Pons (tissue), 1 donor: ENCODE measurements at regions not wholly inside any gene's neighbourhood (a gene's known extent, or its start where the extent isn't known, plus 50 kb on each side); places are given as distances from the start of the nearest gene placed in this dataset.
"Not testable (repeated sequence)": the region's sequence is repeated elsewhere in the genome, so short reads cannot be mapped to it uniquely, and the experiment has no call there.

ENCODE experiments used
- DNase-seq: peaks from one replicate; pipeline ENCODE4 v3.0.0-alpha.2; 2016; ENCODE audit warnings: low spot score

DNA sequence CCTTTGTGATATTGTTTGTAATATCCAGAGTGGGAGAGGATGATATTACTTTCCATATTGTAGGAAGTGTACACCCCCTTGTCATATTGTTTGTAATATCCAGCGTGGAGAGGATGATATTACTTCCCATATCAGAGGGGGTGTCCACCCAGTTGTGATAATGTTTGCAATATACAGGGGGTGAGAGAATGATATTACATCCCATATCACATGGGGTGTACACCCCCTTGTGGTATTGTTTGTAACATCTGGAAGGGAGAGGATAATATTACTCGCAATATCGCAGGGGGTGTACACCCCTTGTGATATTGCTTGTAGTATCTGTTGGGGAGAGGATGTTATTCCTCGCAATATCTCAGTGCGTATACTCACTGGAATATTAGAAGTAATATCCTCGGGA lies 61.5 kb downstream of the PRSS23 start:
- no peak for DNase-seq

- no peak for DNase-seq
Measured at GRCh38 chr11:86863476-86863875, 63.1 kb downstream of the PRSS23 start.

GRCh38 chr11:86865436-86865835 lies 65.1 kb downstream of the PRSS23 start:
- no peak for DNase-seq

GRCh38 chr11:86869531-86869930 lies 69.2 kb downstream of the PRSS23 start:
- no peak for DNase-seq

- DNase-seq: peak; percentile 65
Measured at GRCh38 chr11:86869966-86870570, 69.7 kb downstream of the PRSS23 start.

DNA sequence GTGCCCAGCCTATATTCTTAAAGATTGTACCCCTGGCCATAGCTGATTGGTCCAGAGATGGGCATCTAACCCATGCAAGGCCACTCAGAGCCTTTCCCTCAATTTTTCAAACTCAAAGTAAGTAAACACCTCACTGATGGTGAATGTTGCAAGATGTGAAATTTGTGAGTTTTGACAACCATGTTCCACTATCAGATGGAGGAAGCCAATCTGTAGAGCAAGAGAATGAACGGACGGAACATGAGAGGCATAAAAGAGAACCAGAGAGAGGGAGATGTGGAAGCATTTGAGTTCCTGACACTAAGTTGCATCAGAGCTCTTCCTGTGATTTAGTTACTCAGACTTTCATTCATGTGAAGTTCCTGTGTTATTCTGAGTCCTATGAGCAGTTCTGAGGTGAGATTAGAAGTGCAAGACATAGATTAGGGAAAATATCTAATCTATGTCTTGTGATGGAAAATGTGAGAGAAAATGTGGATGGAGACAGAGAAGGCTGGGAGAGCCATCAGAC lies 73.3 kb downstream of the PRSS23 start:
- no peak for DNase-seq

DNA sequence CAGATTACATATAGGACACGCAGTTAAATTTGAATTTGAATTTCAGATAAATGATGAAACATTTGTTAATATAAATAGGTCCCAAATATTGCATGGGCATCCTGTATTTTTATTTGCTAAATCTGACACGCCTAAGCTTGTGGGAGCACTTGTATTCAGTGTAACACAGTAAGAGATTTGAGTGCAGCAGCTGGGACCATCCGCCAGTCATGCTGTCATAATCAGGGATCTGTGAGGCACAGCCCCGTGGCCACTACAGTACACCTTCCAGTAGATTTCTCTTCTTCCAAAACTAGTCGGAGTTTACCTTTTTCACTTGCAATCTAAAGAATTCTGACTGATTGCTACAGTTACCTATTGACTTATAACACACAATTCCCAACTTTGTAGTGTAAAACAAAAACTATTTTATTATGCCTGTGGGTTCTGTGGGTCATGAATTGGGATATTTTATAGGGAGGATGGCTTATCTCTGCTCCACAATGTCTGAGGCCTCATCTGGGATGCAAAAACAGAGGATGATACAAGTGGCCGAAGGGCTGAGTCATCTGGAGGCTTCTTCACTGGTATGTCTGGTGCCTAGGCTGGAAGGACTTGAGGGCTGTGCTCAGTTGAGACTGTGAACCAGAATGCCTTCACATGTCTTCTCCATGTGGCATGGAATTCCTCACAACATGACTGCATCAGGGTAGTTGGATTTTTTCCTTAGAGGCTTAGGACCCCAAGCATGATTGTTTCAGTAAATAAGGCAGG lies 74.1 kb downstream of the PRSS23 start:
- DNase-seq: no peak

DNA sequence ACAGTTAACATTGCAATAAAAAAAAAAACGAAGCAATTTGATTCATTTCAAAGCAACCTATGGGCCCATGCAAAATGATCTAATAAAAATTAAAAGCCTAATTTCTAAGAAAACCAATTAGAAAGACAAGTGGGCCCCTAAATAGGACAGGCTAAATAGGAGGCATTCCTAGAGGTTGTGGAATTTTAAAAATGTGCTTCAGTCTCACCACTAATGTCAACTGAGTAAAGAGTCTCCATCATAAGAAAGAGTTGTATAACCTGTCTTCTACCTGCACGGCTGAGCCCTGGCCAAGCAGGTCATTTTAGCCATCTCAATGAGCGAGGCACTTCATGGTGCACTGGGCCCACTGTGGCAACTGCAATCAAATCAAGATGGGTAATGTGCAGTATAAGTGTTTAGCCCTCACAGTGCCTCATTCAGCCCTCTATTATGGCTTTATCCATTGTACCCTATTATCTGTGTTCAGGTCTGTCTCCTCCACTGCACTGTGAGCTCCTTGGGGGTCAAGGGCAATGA lies 76.4 kb downstream of the PRSS23 start:
- no peak for DNase-seq

- no peak for DNase-seq
Measured at GRCh38 chr11:86877503-86877902, 77.2 kb downstream of the PRSS23 start.

- DNase-seq: not testable (repeated sequence)
Measured at GRCh38 chr11:86879241-86879640, 76.0 kb downstream of the FZD4 start.

DNA sequence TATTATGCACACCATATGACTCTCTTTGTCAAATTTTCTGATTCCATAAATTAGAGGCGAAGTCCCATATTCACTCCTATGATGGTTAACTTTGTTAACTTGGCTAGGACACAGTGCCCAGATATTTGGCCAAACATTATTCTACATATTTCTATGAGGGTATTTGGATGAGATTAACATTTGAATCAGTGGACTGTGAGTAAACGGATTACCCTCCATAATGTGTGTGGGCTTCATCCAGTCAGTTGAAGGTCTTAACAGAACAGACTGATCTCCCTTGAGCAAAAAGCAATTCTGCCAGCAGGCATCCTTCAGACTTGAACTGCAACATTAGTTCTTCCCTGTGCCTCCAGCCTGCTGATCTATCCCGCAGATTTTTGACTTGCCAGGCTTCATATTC lies 69.9 kb downstream of the FZD4 start:
- DNase-seq: no peak

GRCh38 chr11:86888164-86889000 lies 66.8 kb downstream of the FZD4 start:
- peak; percentile 9 for DNase-seq

DNA sequence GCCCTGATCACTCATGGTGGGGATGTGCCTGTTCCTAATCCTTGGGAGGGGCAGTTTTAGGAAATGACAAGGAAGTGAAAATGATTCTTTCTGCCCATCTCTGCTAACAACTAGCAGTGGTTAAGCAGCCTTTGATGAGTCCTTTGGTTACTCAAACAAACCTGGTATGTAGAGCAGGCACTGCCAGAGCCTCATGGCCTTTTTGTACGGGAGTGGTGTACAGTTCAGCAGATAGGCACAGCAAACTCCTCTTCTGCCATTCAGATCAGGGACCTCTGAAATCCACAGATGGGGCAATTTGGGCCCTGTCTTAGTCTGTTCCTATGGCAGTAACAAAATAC lies 66.2 kb downstream of the FZD4 start:
- no peak for DNase-seq

GRCh38 chr11:86891036-86891435 lies 64.2 kb downstream of the FZD4 start:
- no peak for DNase-seq

DNA sequence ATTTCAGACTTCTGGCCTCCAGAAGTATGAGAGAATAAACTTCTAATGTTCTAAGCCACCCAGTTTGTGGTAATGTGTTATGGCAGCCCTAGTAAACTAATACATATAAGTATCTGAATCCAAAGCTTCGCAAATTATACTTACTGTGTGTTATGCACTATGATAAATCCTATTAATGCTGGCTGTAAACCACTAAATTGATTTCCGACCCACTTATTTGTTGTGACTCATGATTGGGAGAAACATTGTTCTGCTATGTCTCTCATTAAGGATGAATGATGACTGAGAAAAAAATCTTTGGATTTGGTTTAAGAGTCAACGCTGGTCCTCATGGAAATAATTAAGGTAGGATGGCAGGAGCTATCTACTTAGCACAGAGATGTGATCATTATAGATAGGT lies 62.0 kb downstream of the FZD4 start:
- no peak for DNase-seq
